A549 (cell line): ENCODE measurements at regions not wholly inside any gene's neighbourhood (a gene's known extent, or its start where the extent isn't known, plus 50 kb on each side); places are given as distances from the start of the nearest gene placed in this dataset.
"Not testable (repeated sequence)": the region's sequence is repeated elsewhere in the genome, so short reads cannot be mapped to it uniquely, and the experiment has no call there.

Source experiments
- ATAC-seq, 2 experiments: fragments of 200-7000 bp in 1 of 2; fragments of >200 bp in 1 of 2; cut with Nextera tagmentation in 1 of 2; cut with Tn5 transposase in 1 of 2; 3 replicates each; pipeline versions ENCODE4 v1.8.0 to v1.9.1; 2018 to 2020; ENCODE audit warnings: mild to moderate bottlenecking in 1 of 2, moderate library complexity in 1 of 2
- CTCF ChIA-PET: fragments of 300-600 bp; sonication (Branson Sonifier 250); formaldehyde crosslinking; extraction: SDS; loops from one replicate; lab custom pipeline; 2021; ENCODE audit warnings: antibody characterized with exemption, inconsistent platforms; lab: Yijun Ruan, JAX
- POLR2A ChIA-PET: fragments of 350-600 bp; formaldehyde crosslinking; extraction: SDS; loops from one replicate; lab custom pipeline; 2021; ENCODE audit warnings: antibody characterized with exemption, inconsistent platforms; lab: Yijun Ruan, JAX
- DNase-seq, 2 experiments: peaks; one replicate each; pipeline versions ENCODE4 v3.0.0 to v3.0.0-alpha.2; 2011 to 2016; ENCODE audit warnings: low read depth in 1 of 2, low spot score in 1 of 2
- FAIRE-seq: peaks from 2 replicates; lab custom pipeline; 2011; peaks lifted over from hg19 to GRCh38; lab: Jason Lieb, UNC
- H3K27ac ChIP-seq, 2 experiments: fragments of >200 bp; sonication (Bioruptor Twin); formaldehyde crosslinking; 3 replicates each; pipeline ENCODE4 v1.5.1; 2016 to 2017
- H3K4me1 ChIP-seq: fragments of >200 bp; sonication (Bioruptor Twin); formaldehyde crosslinking; 3 replicates; pipeline ENCODE4 v1.6.1; 2016
- H3K4me2 ChIP-seq: fragments of >200 bp; sonication (Bioruptor Twin); formaldehyde crosslinking; 3 replicates; pipeline ENCODE4 v1.6.1; 2016
- H3K4me3 ChIP-seq: fragments of >200 bp; sonication (Bioruptor Twin); formaldehyde crosslinking; 3 replicates; pipeline ENCODE4 v1.5.1; 2016
- H3K9me3 ChIP-seq: fragments of >200 bp; sonication (Bioruptor Twin); formaldehyde crosslinking; 3 replicates; pipeline ENCODE4 v1.6.1; 2016
- CHD4 ChIP-seq: fragments of 200-600 bp; sonication (generic); IDR thresholded peaks from 2 replicates; pipeline ENCODE4 v1.6.1; 2016; ENCODE audit warnings: antibody characterized with exemption, mild to moderate bottlenecking, borderline replicate concordance
- CTCF ChIP-seq: fragments of >200 bp; sonication (Bioruptor Twin); formaldehyde crosslinking; IDR thresholded peaks from 3 replicates; pipeline ENCODE4 v1.5.1; 2016
- ELK1 ChIP-seq: fragments of 150-350 bp; IDR thresholded peaks from 2 replicates; pipeline ENCODE4 v1.6.1; 2014; ENCODE audit warnings: low read depth, mild to moderate bottlenecking, low read length
- HES2 ChIP-seq: fragments of >200 bp; sonication (Bioruptor Twin); formaldehyde crosslinking; IDR thresholded peaks from 2 replicates; pipeline ENCODE4 v1.6.1; 2016
- HOXA7 ChIP-seq: fragments of 250-450 bp; sonication (Bioruptor Pico); IDR thresholded peaks from 2 replicates; pipeline ENCODE4 v1.5.0; 2020; ENCODE audit warnings: mild to moderate bottlenecking, moderate library complexity
- KDM1A ChIP-seq: fragments of 200-600 bp; sonication (generic); IDR thresholded peaks from 2 replicates; pipeline ENCODE4 v1.6.1; 2016; ENCODE audit warnings: low read depth, mild to moderate bottlenecking
- MAFK ChIP-seq: fragments of 450-650 bp; IDR thresholded peaks from 2 replicates; pipeline ENCODE4 v1.6.1; 2014; ENCODE audit not compliant: partially characterized antibody
- NFE2L2 ChIP-seq: fragments of 150-350 bp; conservative IDR thresholded peaks from 2 replicates; pipeline ENCODE4 v1.6.1; 2014; ENCODE audit warnings: low read length
- NR3C1 ChIP-seq: fragments of >200 bp; sonication (Bioruptor Twin); formaldehyde crosslinking; IDR thresholded peaks from 3 replicates; pipeline ENCODE4 v1.6.1; 2017
- TP53 ChIP-seq: fragments of 250-450 bp; sonication (Bioruptor Pico); IDR thresholded peaks from 2 replicates; pipeline ENCODE4 v1.5.0; 2021; ENCODE audit warnings: mild to moderate bottlenecking, moderate library complexity
- USF2 ChIP-seq: fragments of 450-650 bp; IDR thresholded peaks from 2 replicates; pipeline ENCODE4 v1.6.1; 2014; ENCODE audit warnings: antibody characterized with exemption
- ZC3H11A ChIP-seq: fragments of 450-650 bp; IDR thresholded peaks from 2 replicates; pipeline ENCODE4 v1.6.1; 2014; ENCODE audit warnings: antibody characterized with exemption, mild to moderate bottlenecking
- ZFP36 ChIP-seq: fragments of 450-650 bp; IDR thresholded peaks from 2 replicates; pipeline ENCODE4 v1.6.1; 2014; ENCODE audit warnings: borderline replicate concordance; ENCODE audit not compliant: partially characterized antibody
- ZSCAN20 ChIP-seq: fragments of 250-450 bp; sonication (Bioruptor Pico); IDR thresholded peaks from 2 replicates; pipeline ENCODE4 v1.8.0; 2022; ENCODE audit warnings: mild to moderate bottlenecking, moderate library complexity
- WGBS: methylation state at CpG from one replicate; pipeline ENCODE4 v1.1.6; 2017; ENCODE audit errors: missing lambda C conversion rate; 5-methylcytosine and 5-hydroxymethylcytosine counted together

- no peak for FAIRE-seq
- 78% methylated on average over 7 of the region's 14 CpGs for WGBS
Measured at GRCh38 chr12:131276501-131277185, 322.9 kb downstream of the ADGRD1 start.

GRCh38 chr12:131277186-131278091, 323.7 kb downstream of the ADGRD1 start:
- POLR2A ChIA-PET, H3K4me1 ChIP-seq: not testable (repeated sequence)

More at GRCh38 chr12:131276501-131277185, 322.9 kb downstream of the ADGRD1 start:
- ChIA-PET POLR2A (no interaction called here), CTCF (no interaction called here)
- ATAC-seq (no peak), DNase-seq (no peak)
- no peak for TF ChIP-seq ZSCAN20 (CRISPR knock-in tag)
- TF ChIP-seq CHD4, result no peak
- TF ChIP-seq ELK1, result no peak
- TF ChIP-seq CTCF, result no peak
- no peak for TF ChIP-seq HOXA7 (CRISPR knock-in tag)
- no peak for TF ChIP-seq NFE2L2
- no peak for TF ChIP-seq USF2
- no peak for TF ChIP-seq KDM1A
- no peak for TF ChIP-seq ZFP36
- TF ChIP-seq ZC3H11A, result no peak
- no peak for TF ChIP-seq NR3C1
- no peak for TF ChIP-seq HES2
- no peak for TF ChIP-seq TP53 (CRISPR knock-in tag)
- no peak for TF ChIP-seq MAFK
- H3K27ac ChIP-seq, result 0 out of 6 replicates have a peak overlapping the region, but pooled peaks of 1 of the 2 experiments have one; percentile 28
- no peaks in the 10 kb centered on the region for H3K4me1 ChIP-seq
- H3K4me2 ChIP-seq, result no peak overlapping the region
- H3K4me3 ChIP-seq, result no peak overlapping the region
- no peaks in the 10 kb centered on the region for H3K9me3 ChIP-seq

GRCh38 chr12:131278451-131279115, 324.9 kb downstream of the ADGRD1 start:
- H3K9me3 ChIP-seq, H3K4me1 ChIP-seq, CTCF ChIA-PET, DNase-seq, H3K4me2 ChIP-seq, H3K4me3 ChIP-seq, FAIRE-seq, ATAC-seq, POLR2A ChIA-PET: not testable (repeated sequence)
- 77% methylated on average over 16 of the region's 22 CpGs for WGBS
- 0 out of 6 replicates have a peak overlapping the region, but pooled peaks of 1 of the 2 experiments have one; percentile 42 for H3K27ac ChIP-seq

More at GRCh38 chr12:131277186-131278091, 323.7 kb downstream of the ADGRD1 start:
- 87% methylated on average over 9 of the region's 18 CpGs for WGBS
- FAIRE-seq (peak; percentile 13), ATAC-seq (peak in 1 of 2 experiments; percentile 28; a peak in 3 of 6 replicates)
- H3K9me3 ChIP-seq, H3K4me2 ChIP-seq, H3K4me3 ChIP-seq, CTCF ChIA-PET, DNase-seq, H3K27ac ChIP-seq: not testable (repeated sequence)
